Fibroblast of the aortic adventitia (primary cell): ENCODE measurements at regions not wholly inside any gene's neighbourhood (a gene's known extent, or its start where the extent isn't known, plus 50 kb on each side); places are given as distances from the start of the nearest gene placed in this dataset.

Source experiments
- DNase-seq: peaks from one replicate; pipeline ENCODE4 v3.0.0-alpha.2; 2010; ENCODE audit warnings: low read depth
- H3K4me3 ChIP-seq: 2 replicates; pipeline ENCODE4 v1.5.1; 2011; ENCODE audit warnings: low read depth, mild to moderate bottlenecking, control low read depth, low read length, moderate library complexity
- TF ChIP-seq, protein P1 (sequence below): IDR thresholded peaks from 2 replicates; pipeline ENCODE4 v1.5.1; 2011; ENCODE audit warnings: mild to moderate bottlenecking, low read length, control low read depth, inconsistent platforms; ENCODE audit not compliant: insufficient read depth

DNA sequence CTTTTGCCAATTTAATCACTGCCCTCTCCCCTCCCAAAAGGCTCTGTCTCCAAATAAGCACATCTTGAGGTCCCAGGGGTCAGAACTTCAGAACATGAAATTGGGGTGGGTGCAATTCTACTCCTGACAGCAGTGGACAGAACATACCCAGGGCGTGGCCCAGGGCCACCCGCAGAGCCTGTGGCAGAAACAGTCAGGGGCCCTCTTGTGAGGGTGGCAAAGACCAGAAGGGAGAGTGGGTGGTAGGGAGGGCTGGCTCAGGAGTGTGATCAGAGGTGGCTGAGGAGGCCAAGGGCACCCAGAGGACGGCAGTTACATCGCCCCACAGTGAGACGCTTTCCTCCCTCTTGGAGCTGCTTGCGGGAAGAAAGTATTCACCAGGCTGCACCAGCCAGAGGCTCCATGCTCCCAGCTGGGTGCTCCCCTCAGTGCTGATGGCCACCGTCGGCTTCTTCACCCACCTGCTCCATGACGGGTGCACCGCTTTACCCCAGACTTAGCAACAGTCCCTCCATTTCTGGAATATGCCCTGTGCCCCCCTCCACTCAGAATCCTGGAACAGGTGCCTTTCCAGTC is 1388.0 kb downstream of the BRD1 start:
- TF ChIP-seq, protein P1, sequence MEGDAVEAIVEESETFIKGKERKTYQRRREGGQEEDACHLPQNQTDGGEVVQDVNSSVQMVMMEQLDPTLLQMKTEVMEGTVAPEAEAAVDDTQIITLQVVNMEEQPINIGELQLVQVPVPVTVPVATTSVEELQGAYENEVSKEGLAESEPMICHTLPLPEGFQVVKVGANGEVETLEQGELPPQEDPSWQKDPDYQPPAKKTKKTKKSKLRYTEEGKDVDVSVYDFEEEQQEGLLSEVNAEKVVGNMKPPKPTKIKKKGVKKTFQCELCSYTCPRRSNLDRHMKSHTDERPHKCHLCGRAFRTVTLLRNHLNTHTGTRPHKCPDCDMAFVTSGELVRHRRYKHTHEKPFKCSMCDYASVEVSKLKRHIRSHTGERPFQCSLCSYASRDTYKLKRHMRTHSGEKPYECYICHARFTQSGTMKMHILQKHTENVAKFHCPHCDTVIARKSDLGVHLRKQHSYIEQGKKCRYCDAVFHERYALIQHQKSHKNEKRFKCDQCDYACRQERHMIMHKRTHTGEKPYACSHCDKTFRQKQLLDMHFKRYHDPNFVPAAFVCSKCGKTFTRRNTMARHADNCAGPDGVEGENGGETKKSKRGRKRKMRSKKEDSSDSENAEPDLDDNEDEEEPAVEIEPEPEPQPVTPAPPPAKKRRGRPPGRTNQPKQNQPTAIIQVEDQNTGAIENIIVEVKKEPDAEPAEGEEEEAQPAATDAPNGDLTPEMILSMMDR, result no peak

DNA sequence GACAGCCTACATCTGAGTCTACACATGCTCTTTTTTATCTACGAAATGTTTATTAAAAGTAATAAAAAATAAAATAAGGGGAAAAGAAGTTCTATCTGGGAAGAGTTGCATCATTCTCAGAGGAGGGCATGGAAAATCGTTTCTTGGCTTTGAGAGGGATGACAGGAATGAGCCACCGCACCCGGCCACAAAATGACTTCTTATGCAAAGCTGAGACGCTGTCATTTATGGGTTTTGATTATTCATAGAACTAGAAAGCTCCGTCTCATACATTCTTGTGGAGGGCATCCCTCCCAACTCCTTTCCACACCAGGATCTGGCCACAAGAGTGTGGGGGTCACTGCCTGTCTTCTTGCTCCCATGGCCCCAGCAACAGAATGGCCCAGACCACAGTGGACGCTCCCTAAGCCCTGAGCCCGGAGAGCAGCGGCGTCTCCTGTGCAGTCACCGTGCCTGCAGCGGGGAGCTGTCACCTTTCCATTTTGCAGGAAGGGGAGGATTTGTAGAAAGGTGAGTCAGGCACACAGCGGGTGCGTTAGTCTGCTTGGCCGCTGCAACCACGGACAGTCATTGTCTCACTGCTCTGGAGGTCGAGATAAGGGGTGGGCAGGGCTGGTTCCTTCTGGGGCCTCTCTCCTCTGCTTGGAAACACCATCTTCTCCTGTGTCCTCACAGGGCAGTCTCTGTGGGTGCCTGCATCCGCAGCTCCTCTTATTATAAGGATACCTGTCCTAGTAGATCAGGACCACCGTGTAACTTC is 1388.7 kb downstream of the BRD1 start:
- DNase-seq, result no peak
- TF ChIP-seq, protein P1, result no peak

More for the DNA sequence above, 1388.0 kb downstream of the BRD1 start:
- no peak overlapping the region for H3K4me3 ChIP-seq
- DNase-seq, result no peak

DNA sequence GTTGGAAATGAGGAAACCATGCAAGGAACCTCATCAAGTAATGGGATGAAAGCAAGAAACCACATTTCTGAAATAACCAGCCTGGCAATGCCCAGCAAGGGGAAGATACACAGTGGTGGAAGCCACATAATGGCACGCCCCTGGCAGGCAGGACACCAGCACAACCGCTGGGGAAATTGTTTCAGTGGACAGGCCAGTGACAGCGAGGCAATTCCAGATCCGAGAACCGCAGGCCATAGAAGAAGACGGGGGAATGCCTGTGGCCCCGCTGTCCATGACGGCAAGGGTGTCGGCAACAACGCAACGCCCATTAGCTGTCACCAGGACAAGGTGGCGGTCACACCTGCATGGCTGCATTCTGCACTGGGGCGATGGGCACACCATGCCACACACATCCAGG is 1389.6 kb downstream of the BRD1 start:
- no peak overlapping the region for H3K4me3 ChIP-seq
- DNase-seq, result no peak
- TF ChIP-seq, protein P1, result no peak

More for the DNA sequence above, 1388.7 kb downstream of the BRD1 start:
- no peak overlapping the region for H3K4me3 ChIP-seq

DNA sequence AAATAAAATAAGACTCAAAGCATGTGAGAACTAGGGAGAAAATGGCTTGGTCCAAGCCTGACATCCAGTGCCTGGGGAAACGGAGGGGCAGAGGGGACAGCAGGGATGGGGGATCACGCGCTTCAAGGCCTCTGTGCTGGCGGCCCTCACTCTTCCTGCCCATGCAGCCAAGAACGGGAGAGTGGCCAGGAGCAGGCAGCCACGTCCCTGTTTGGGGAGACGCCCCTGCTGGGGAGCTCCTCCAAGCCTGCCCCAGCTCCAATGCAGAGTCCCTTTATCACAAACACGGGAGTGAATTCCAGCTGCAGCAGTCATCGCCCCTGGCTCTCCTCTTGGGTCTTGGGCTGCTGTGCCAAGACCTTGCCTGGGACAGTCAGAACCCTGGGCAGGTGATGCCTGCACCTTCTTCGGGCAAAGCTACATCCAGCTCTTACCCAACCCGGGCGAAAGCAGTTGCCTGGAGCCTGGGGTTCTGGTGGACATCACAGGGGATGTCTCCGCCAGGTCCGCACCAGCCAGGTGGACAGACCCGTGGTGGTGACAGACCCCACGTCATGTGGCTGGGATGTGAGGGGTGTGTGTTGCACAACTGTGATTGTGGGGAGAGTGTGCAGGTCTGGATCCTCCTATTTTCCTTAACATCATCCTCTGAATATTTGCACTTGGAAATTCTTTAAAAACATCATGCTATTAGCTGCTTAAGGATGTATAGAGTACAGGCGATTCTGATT is 1391.3 kb downstream of the BRD1 start:
- no peak for DNase-seq
- TF ChIP-seq, protein P1, result no peak
- H3K4me3 ChIP-seq, result no peak overlapping the region

DNA sequence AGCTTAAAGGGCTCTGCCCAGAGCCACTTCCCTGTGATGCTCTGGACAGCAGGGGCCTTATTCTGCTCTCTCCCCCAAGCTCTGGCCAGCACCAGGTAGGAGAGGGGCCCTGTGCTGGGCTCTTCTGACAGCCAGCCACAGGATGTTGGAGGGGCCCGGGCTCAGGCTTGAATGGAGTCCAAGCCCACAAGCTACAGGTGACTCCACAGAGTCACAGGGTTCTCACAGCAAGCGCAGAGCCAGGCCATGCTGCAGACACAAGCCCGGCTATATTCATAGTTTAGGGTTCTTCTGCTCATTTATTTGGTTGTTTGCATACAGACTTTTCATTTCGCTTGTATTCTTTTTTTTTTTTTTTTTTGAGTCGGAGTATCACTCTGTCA is 1392.8 kb downstream of the BRD1 start:
- H3K4me3 ChIP-seq, result no peak overlapping the region
- no peak for DNase-seq
- TF ChIP-seq, protein P1, result no peak

DNA sequence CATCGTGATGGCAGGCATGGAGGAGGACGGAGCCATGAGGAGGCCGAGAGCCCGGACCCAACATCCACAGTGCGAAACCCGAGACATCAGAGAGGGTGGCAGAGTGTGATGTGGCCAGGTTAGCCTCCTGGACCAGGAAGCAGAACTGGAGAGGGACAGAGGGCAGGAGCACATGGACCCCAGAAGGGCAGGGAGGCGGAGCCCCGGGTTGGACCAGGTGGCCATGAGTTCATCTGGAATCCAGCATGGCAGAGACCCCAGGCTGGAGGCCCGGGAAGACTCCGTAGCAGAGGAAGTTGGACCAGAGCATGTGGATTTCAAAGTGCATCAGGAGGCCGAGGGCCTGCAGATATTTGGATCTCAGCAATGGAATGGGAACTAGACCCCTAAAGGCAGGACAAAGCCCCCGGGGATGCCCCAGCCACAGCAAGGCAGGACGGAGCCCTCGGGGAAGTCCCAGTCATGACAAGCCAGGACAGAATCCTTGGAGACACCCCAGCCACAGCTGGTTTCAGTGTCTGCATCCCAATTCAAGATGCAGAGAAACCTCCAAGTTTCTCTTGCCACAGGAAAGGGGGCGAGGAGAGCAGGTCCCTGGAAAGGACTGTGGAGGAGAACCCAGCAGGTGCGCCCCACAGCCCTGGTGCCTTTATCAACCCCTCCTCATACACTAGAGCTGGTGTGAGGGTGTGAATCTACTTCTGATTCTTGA is 1393.4 kb downstream of the BRD1 start:
- H3K4me3 ChIP-seq, result no peak overlapping the region
- DNase-seq, result no peak
- TF ChIP-seq, protein P1, result no peak
